ENCODE measurements at regions not wholly inside any gene's neighbourhood (a gene's known extent, or its start where the extent isn't known, plus 50 kb on each side); places are given as distances from the start of the nearest gene placed in this dataset.

GRCh38 chr18:78521744-78522143 is 457.9 kb upstream of the SALL3 start:
- no peaks in the 10 kb centered on the region for H3K27me3 ChIP-seq (ENCODE audit: insufficient read depth, low read length)
- no peak overlapping the region for H3K4me3 ChIP-seq (ENCODE audit: low read length)
- H3K9me3 ChIP-seq (ENCODE audit: insufficient read depth, low read depth, low read length), result no peaks in the 10 kb centered on the region
- H3K36me3 ChIP-seq (ENCODE audit: insufficient read depth, low read depth, low read length), result no peaks in the 10 kb centered on the region
- no peak overlapping the region for H3K9ac ChIP-seq (ENCODE audit: low read depth, low read length)
- H3K4me1 ChIP-seq (ENCODE audit: insufficient read depth, low read length), result no peaks in the 10 kb centered on the region
- H3K27ac ChIP-seq (ENCODE audit: low read length), result no peak overlapping the region

GRCh38 chr18:78522507-78522906 is 457.1 kb upstream of the SALL3 start:
- no peaks in the 10 kb centered on the region for H3K36me3 ChIP-seq (ENCODE audit: insufficient read depth, low read depth, low read length)
- H3K9me3 ChIP-seq (ENCODE audit: insufficient read depth, low read depth, low read length), result no peaks in the 10 kb centered on the region
- no peaks in the 10 kb centered on the region for H3K4me1 ChIP-seq (ENCODE audit: insufficient read depth, low read length)
- no peaks in the 10 kb centered on the region for H3K27me3 ChIP-seq (ENCODE audit: insufficient read depth, low read length)
- H3K9ac ChIP-seq (ENCODE audit: low read depth, low read length), result no peak overlapping the region
- H3K27ac ChIP-seq (ENCODE audit: low read length), result no peak overlapping the region
- no peak overlapping the region for H3K4me3 ChIP-seq (ENCODE audit: low read length)

GRCh38 chr18:78523850-78524249 is 455.8 kb upstream of the SALL3 start:
- H3K9ac ChIP-seq (ENCODE audit: low read depth, low read length), result no peak overlapping the region
- no peak overlapping the region for H3K4me3 ChIP-seq (ENCODE audit: low read length)
- H3K4me1 ChIP-seq (ENCODE audit: insufficient read depth, low read length), result no peaks in the 10 kb centered on the region; the same call in 1 of the 2 replicates
- H3K9me3 ChIP-seq (ENCODE audit: insufficient read depth, low read depth, low read length), result no peaks in the 10 kb centered on the region
- H3K36me3 ChIP-seq (ENCODE audit: insufficient read depth, low read depth, low read length), result no peaks in the 10 kb centered on the region
- H3K27ac ChIP-seq (ENCODE audit: low read length), result no peak overlapping the region
- no peaks in the 10 kb centered on the region for H3K27me3 ChIP-seq (ENCODE audit: insufficient read depth, low read length)

- Histone ChIP-seq H3K27ac (ENCODE audit: low read length) (no peak overlapping the region), H3K4me1 (ENCODE audit: insufficient read depth, low read length) (no peaks in the 10 kb centered on the region; the same call in 1 of the 2 replicates), H3K4me3 (ENCODE audit: low read length) (no peak overlapping the region), H3K9ac (ENCODE audit: low read depth, low read length) (no peak overlapping the region), H3K27me3 (ENCODE audit: insufficient read depth, low read length) (no peaks in the 10 kb centered on the region), H3K9me3 (ENCODE audit: insufficient read depth, low read depth, low read length) (no peaks in the 10 kb centered on the region), H3K36me3 (ENCODE audit: insufficient read depth, low read depth, low read length) (no peaks in the 10 kb centered on the region)
Measured at GRCh38 chr18:78525366-78526111, 454.1 kb upstream of the SALL3 start.

- no peak overlapping the region for H3K27ac ChIP-seq (ENCODE audit: low read length)
Measured at GRCh38 chr18:78526275-78526674, 453.3 kb upstream of the SALL3 start.

GRCh38 chr18:78526923-78527711 is 452.5 kb upstream of the SALL3 start:
- Histone ChIP-seq H3K4me3 (ENCODE audit: low read length) (no peak overlapping the region), H3K9me3 (ENCODE audit: insufficient read depth, low read depth, low read length) (no peaks in the 10 kb centered on the region), H3K9ac (ENCODE audit: low read depth, low read length) (no peak overlapping the region), H3K27ac (ENCODE audit: low read length) (no peak overlapping the region), H3K27me3 (ENCODE audit: insufficient read depth, low read length) (no peaks in the 10 kb centered on the region), H3K4me1 (ENCODE audit: insufficient read depth, low read length) (no peaks in the 10 kb centered on the region; the same call in 1 of the 2 replicates), H3K36me3 (ENCODE audit: insufficient read depth, low read depth, low read length) (no peaks in the 10 kb centered on the region)

More at GRCh38 chr18:78526275-78526674, 453.3 kb upstream of the SALL3 start:
- H3K4me1 ChIP-seq (ENCODE audit: insufficient read depth, low read length), result no peaks in the 10 kb centered on the region; the same call in 1 of the 2 replicates
- H3K9ac ChIP-seq (ENCODE audit: low read depth, low read length), result no peak overlapping the region
- no peak overlapping the region for H3K4me3 ChIP-seq (ENCODE audit: low read length)
- H3K27me3 ChIP-seq (ENCODE audit: insufficient read depth, low read length), result no peaks in the 10 kb centered on the region
- H3K36me3 ChIP-seq (ENCODE audit: insufficient read depth, low read depth, low read length), result no peaks in the 10 kb centered on the region
- no peaks in the 10 kb centered on the region for H3K9me3 ChIP-seq (ENCODE audit: insufficient read depth, low read depth, low read length)

GRCh38 chr18:78527984-78528383 is 451.6 kb upstream of the SALL3 start:
- no peaks in the 10 kb centered on the region; the same call in 1 of the 2 replicates for H3K4me1 ChIP-seq (ENCODE audit: insufficient read depth, low read length)
- H3K4me3 ChIP-seq (ENCODE audit: low read length), result no peak overlapping the region
- no peak overlapping the region for H3K9ac ChIP-seq (ENCODE audit: low read depth, low read length)
- no peaks in the 10 kb centered on the region for H3K36me3 ChIP-seq (ENCODE audit: insufficient read depth, low read depth, low read length)
- no peaks in the 10 kb centered on the region for H3K9me3 ChIP-seq (ENCODE audit: insufficient read depth, low read depth, low read length)
- no peak overlapping the region for H3K27ac ChIP-seq (ENCODE audit: low read length)
- no peaks in the 10 kb centered on the region for H3K27me3 ChIP-seq (ENCODE audit: insufficient read depth, low read length)

GRCh38 chr18:78528411-78529258 is 451.0 kb upstream of the SALL3 start:
- Histone ChIP-seq H3K27ac (ENCODE audit: low read length) (no peak overlapping the region), H3K4me3 (ENCODE audit: low read length) (no peak overlapping the region), H3K36me3 (ENCODE audit: insufficient read depth, low read depth, low read length) (no peaks in the 10 kb centered on the region), H3K9ac (ENCODE audit: low read depth, low read length) (no peak overlapping the region), H3K9me3 (ENCODE audit: insufficient read depth, low read depth, low read length) (no peaks in the 10 kb centered on the region), H3K27me3 (ENCODE audit: insufficient read depth, low read length) (no peaks in the 10 kb centered on the region), H3K4me1 (ENCODE audit: insufficient read depth, low read length) (no peaks in the 10 kb centered on the region; the same call in 1 of the 2 replicates)

- no peak overlapping the region for H3K9ac ChIP-seq (ENCODE audit: low read depth, low read length)
- H3K27me3 ChIP-seq (ENCODE audit: insufficient read depth, low read length), result no peaks in the 10 kb centered on the region
- H3K27ac ChIP-seq (ENCODE audit: low read length), result no peak overlapping the region
Measured at GRCh38 chr18:78531637-78532036, 448.0 kb upstream of the SALL3 start.

GRCh38 chr18:78538669-78539440 is 440.8 kb upstream of the SALL3 start:
- H3K27ac ChIP-seq (ENCODE audit: low read length), result no peak overlapping the region
- H3K27me3 ChIP-seq (ENCODE audit: insufficient read depth, low read length), result no peaks in the 10 kb centered on the region
- no peaks in the 10 kb centered on the region for H3K36me3 ChIP-seq (ENCODE audit: insufficient read depth, low read depth, low read length)
- no peaks in the 10 kb centered on the region for H3K4me1 ChIP-seq (ENCODE audit: insufficient read depth, low read length)
- H3K4me3 ChIP-seq (ENCODE audit: low read length), result no peak overlapping the region
- H3K9me3 ChIP-seq (ENCODE audit: insufficient read depth, low read depth, low read length), result no peaks in the 10 kb centered on the region
- H3K9ac ChIP-seq (ENCODE audit: low read depth, low read length), result no peak overlapping the region

More at GRCh38 chr18:78531637-78532036, 448.0 kb upstream of the SALL3 start:
- Histone ChIP-seq H3K4me3 (ENCODE audit: low read length) (no peak overlapping the region), H3K4me1 (ENCODE audit: insufficient read depth, low read length) (no peaks in the 10 kb centered on the region; the same call in 1 of the 2 replicates), H3K9me3 (ENCODE audit: insufficient read depth, low read depth, low read length) (no peaks in the 10 kb centered on the region), H3K36me3 (ENCODE audit: insufficient read depth, low read depth, low read length) (no peaks in the 10 kb centered on the region)
